Upper lobe of left lung (tissue), 4 donors: ENCODE measurements at regions not wholly inside any gene's neighbourhood (a gene's known extent, or its start where the extent isn't known, plus 50 kb on each side); places are given as distances from the start of the nearest gene placed in this dataset.

Experiments used
- CTCF ChIP-seq, 6 experiments: fragments of 450-650 bp in 4 of 6; fragments of 200-600 bp in 2 of 6; sonication (generic) in 2 of 6; IDR thresholded peaks; one replicate each; pipeline ENCODE4 v1.5.1; 2016 to 2019; ENCODE audit warnings: antibody characterized with exemption in 6 of 6
- EP300 ChIP-seq, 4 donors: sonication (generic); formaldehyde crosslinking; IDR thresholded peaks; one replicate each; pipeline ENCODE4 v1.5.1; 2017; ENCODE audit warnings: antibody characterized with exemption in 4 of 4, control low read depth in 2 of 4
- POLR2A ChIP-seq, 4 donors: fragments of 450-650 bp; IDR thresholded peaks; one replicate each; pipeline ENCODE4 v1.5.1; 2016 to 2017; ENCODE audit warnings: antibody characterized with exemption in 4 of 4, mild to moderate bottlenecking in 2 of 4
- POLR2AphosphoS5 ChIP-seq, 2 donors: sonication (generic); formaldehyde crosslinking; IDR thresholded peaks; one replicate each; pipeline ENCODE4 v1.5.1; 2017; ENCODE audit warnings: antibody characterized with exemption in 2 of 2

- TF ChIP-seq CTCF (IDR thresholded peaks at IDR 0.05), result no peak
- TF ChIP-seq POLR2A (IDR thresholded peaks at IDR 0.05), result no peak
- no peak for TF ChIP-seq EP300 (IDR thresholded peaks at IDR 0.05)
- TF ChIP-seq POLR2AphosphoS5 (IDR thresholded peaks at IDR 0.05), result no peak
Observed at GRCh38 chr3:22209578-22209977, 458.6 kb upstream of the ZNF385D start.
